ENCODE measurements at regions not wholly inside any gene's neighbourhood (a gene's known extent, or its start where the extent isn't known, plus 50 kb on each side); places are given as distances from the start of the nearest gene placed in this dataset.

DNA sequence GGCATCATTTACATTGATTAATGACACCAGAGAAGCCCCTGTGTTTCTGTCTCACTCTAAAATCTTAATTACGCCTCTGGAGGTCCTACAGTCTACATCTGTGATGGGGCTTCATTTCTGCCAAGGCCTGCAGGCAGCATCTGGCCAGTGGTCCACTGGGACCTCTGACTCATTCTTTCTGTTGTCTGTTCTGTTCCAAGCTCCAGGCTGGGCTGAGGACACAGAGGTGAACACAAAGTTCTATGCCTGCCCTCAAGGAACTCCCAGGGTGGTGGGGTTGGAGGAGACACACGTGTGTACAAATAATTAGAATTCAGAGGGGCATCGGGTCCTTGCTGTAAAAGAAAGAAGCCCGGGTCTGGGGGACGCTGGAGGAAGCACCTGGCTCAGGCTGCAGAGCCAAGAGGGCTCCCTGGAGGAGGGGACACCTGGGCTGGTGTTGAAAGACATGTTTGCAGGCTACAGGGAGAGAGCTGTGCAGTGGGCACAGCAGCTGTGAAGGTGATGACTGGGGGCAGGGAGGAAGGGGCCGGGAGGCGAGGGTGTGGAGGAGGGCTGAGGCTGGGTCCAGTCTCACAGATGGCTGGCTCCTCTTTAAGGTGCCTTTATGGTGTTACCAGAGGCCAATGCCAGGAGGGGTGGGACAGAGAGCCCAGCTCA, 103.3 kb upstream of the PRR23E start:
- TF ChIP-seq GATA3 (IDR thresholded peaks at IDR 0.05; ENCODE audit: low read depth, low read length) (no peak), GATA2 (IDR thresholded peaks at IDR 0.05; ENCODE audit: low read depth, low read length) (no peak)
